Heart right ventricle (tissue), 16 donors: ENCODE measurements at regions not wholly inside any gene's neighbourhood (a gene's known extent, or its start where the extent isn't known, plus 50 kb on each side); places are given as distances from the start of the nearest gene placed in this dataset.

Experiments
- ATAC-seq, 8 donors: fragments of 200-7000 bp; cut with Tn5 transposase; one replicate each; pipeline ENCODE4 v1.9.1; 2020; ENCODE audit warnings: mild to moderate bottlenecking in 8 of 8, moderate library complexity in 8 of 8, moderate number of reproducible peaks in 1 of 8
- DNase-seq, 2 donors: peaks; one replicate each; pipeline ENCODE4 v3.0.0-alpha.2; 2020
- H3K27ac ChIP-seq, 10 donors: fragments of 200-600 bp; sonication (generic) in 2 of 10; one replicate each; pipeline versions ENCODE4 v1.5.0 to v1.8.0; 2020 to 2022; ENCODE audit warnings: mild to moderate bottlenecking in 3 of 10
- H3K27me3 ChIP-seq, 7 donors: fragments of 200-600 bp; one replicate each; pipeline ENCODE4 v1.8.0; 2021 to 2022; ENCODE audit warnings: mild to moderate bottlenecking in 2 of 7
- H3K36me3 ChIP-seq, 9 donors: fragments of 200-600 bp; sonication (generic) in 1 of 9; one replicate each; pipeline versions ENCODE4 v1.5.0 to v1.8.0; 2020 to 2022; ENCODE audit warnings: mild to moderate bottlenecking in 2 of 9
- H3K4me1 ChIP-seq, 9 donors: fragments of 200-600 bp; sonication (generic) in 1 of 9; one replicate each; pipeline versions ENCODE4 v1.5.0 to v1.8.0; 2020 to 2022; ENCODE audit warnings: mild to moderate bottlenecking in 4 of 9
- H3K4me3 ChIP-seq, 10 donors: fragments of 200-600 bp; sonication (generic) in 2 of 10; one replicate each; pipeline versions ENCODE4 v1.5.0 to v1.8.0; 2020 to 2022; ENCODE audit warnings: mild to moderate bottlenecking in 7 of 10, moderate library complexity in 2 of 10
- H3K9me3 ChIP-seq, 11 donors: fragments of 200-600 bp in 10 of 11; sonication (generic) in 2 of 11; one replicate each; pipeline versions ENCODE4 v1.5.0 to v1.8.0; 2013 to 2022; ENCODE audit warnings: mild to moderate bottlenecking in 2 of 11, control low read depth in 1 of 11, moderate library complexity in 1 of 11
- CTCF ChIP-seq, 9 donors: fragments of 200-600 bp; sonication (generic) in 2 of 9; IDR thresholded peaks; one replicate each; pipeline versions ENCODE4 v1.5.0 to v1.8.0; 2021 to 2022; ENCODE audit warnings: antibody characterized with exemption in 9 of 9, mild to moderate bottlenecking in 5 of 9, moderate library complexity in 1 of 9
- WGBS, 2 donors: extraction: QIAGEN DNeasy Blood & Tissue Kit; methylation state at CpG; one replicate each; pipeline ENCODE4 v1.1.7; 2013; ENCODE audit warnings: inconsistent platforms in 1 of 2; 5-methylcytosine and 5-hydroxymethylcytosine counted together
- intact Hi-C, 10 donors: fragments of 100-400 bp; cut with DNase I; formaldehyde crosslinking; loops; one replicate each; pipeline versions ENCODE4 v1.11.1 to v1.14.2; 2022
- donor health status: Arrhythmogenic right ventricular cardiomyopathy.
- donor health status: ischemic (EF 13 %, LVEDD 7.1; RV severe dilation, severe dysfunction).
- donor health status: healthy with polysubstance abuse.
- donor health status: DM: no; HTN: yes; CAD: no.
- donor health status: DM: no; HTN: no; CAD: no.
- donor health status: ischemic (EF 25% LVEDD 6.9; RV normal size, moderate dysfunction).
- donor health status: ischemic (EF 25% LVEDD 5.7; RV mildly dilated, moderate dysfunction).
- donor health status: healthy.
- donor health status: DM: yes; HTN: yes; CAD: no.
- donor health status: Ischemic cardiomyopathy.
- donor health status: ischemic (EF 35%, LVEDD 5.7; RV mildly dilated, moderate dysfunction).
- donor health status: nonischemic (EF 11% LVEDD 7.7; RV severe dilation, severe dysfunction).
- donor health status: DM: yes; HTN: yes; CAD: no.
- donor health status: PGD.
- donor health status: ischemic (EF 29% LVEDD 5.4; RV normal size, mild dysfunction).
- donor health status: nonischemic (EF 23%, LVEDD 6.1; RV moderate dilation, normal function).

DNA sequence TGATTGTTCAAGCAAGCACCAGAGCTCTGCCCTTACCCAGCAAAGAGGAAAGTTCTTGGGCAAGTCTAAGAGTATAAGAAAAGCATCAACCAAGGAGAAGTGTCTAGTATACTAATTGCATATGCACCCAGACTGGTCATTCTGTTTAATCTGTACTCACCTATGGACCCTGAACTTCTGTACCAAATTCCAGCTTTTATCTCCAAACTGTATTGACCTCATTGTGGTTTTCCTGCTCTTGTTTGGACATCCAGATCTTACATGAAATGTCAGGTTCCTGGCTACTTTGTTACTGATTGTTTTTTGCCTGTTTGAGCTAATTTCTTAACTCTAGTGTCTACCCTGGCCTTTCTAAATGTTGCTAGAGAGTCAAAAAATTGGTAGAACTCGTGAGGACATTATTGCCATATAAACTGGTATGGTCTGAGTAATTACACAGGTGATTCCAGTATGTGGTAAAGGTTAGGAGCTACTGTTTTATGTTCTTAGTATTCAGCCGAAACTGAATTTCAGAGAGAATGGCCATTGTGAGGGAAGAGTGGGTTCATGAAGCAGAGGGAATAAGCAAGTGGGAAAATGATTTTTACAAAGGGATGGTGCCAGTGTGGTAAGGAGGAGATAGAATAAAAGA lies 146.3 kb downstream of the HNMT start:
- ATAC-seq: no peak
- 83 to 84% methylated on average over 2 of the region's 2 CpGs for WGBS, 2 donors
- Histone ChIP-seq H3K27me3 (no peaks in the 10 kb centered on the region), H3K27ac (no peak overlapping the region), H3K36me3 (no peaks in the 10 kb centered on the region), H3K9me3 (peaks cover 0 to 13% (median 0%) of the 10 kb centered on the region in 11 donors), H3K4me3 (no peak overlapping the region), H3K4me1 (no peaks in the 10 kb centered on the region)
- intact Hi-C loops: no loop called here
- DNase-seq: no peak
- no peak for TF ChIP-seq CTCF (IDR thresholded peaks at IDR 0.05)

GRCh38 chr2:138112536-138112935 lies 148.3 kb downstream of the HNMT start:
- no peak for ATAC-seq
- H3K4me3 ChIP-seq: no peak overlapping the region

GRCh38 chr2:138113871-138114525 lies 149.7 kb downstream of the HNMT start:
- Histone ChIP-seq H3K27ac (no peak overlapping the region), H3K9me3 (peaks cover 0 to 13% (median 0%) of the 10 kb centered on the region in 11 donors), H3K4me1 (no peaks in the 10 kb centered on the region), H3K36me3 (no peaks in the 10 kb centered on the region), H3K27me3 (no peaks in the 10 kb centered on the region), H3K4me3 (no peak overlapping the region)
- no peak for TF ChIP-seq CTCF (IDR thresholded peaks at IDR 0.05)
- intact Hi-C loops: no loop called here
- DNase-seq: no peak
- ATAC-seq: no peak
- WGBS, 2 donors: 87 to 89% methylated on average over 4 of the region's 4 CpGs

More at GRCh38 chr2:138112536-138112935, 148.3 kb downstream of the HNMT start:
- DNase-seq: no peak
- no peak for TF ChIP-seq CTCF (IDR thresholded peaks at IDR 0.05)
- no peaks in the 10 kb centered on the region for H3K36me3 ChIP-seq
- peaks cover 0 to 13% (median 0%) of the 10 kb centered on the region in 11 donors for H3K9me3 ChIP-seq
- H3K4me1 ChIP-seq: no peaks in the 10 kb centered on the region
- no peaks in the 10 kb centered on the region for H3K27me3 ChIP-seq
- intact Hi-C loops: no loop called here
- whole genome bisulfite sequencing, 2 donors: 89 to 90% methylated on average over 1 of the region's 1 CpG
- no peak overlapping the region for H3K27ac ChIP-seq

DNA sequence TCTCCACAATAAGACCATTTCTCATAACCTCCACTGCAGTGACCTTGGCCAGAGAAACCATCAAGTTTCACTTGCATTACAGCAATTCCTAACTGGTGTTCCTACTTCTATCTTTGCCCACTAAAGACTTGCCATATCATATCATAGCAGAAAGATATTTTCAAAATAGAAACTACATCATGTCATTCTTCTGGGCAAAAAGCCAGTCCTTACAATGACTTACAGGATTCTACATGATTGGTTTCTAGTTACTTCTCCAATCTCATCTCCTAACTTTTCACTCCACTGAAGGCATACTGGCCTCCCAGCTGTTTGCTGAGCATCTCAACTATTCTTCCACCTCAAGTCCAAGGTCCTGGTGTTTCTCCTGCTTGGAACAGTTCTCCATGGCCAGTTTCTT lies 151.4 kb downstream of the HNMT start:
- TF ChIP-seq CTCF (IDR thresholded peaks at IDR 0.05): no peak
- Histone ChIP-seq H3K4me1 (no peaks in the 10 kb centered on the region), H3K9me3 (peaks cover 0 to 13% (median 0%) of the 10 kb centered on the region in 11 donors), H3K27me3 (no peaks in the 10 kb centered on the region), H3K27ac (no peak overlapping the region), H3K36me3 (no peaks in the 10 kb centered on the region), H3K4me3 (no peak overlapping the region)
- no peak for DNase-seq
- no peak for ATAC-seq
- intact Hi-C loops: no loop called here
